ENCODE measurements at regions not wholly inside any gene's neighbourhood (a gene's known extent, or its start where the extent isn't known, plus 50 kb on each side); places are given as distances from the start of the nearest gene placed in this dataset.

GRCh38 chr14:97776890-97777558 lies 979.8 kb downstream of the VRK1 start:
- Mint-ChIP-seq H3K4me3 (ENCODE audit: low read depth) (no peak overlapping the region), H3K36me3 (ENCODE audit: low read depth) (no peaks in the 10 kb centered on the region), H3K9me3 (no peaks in the 10 kb centered on the region), H3K27me3 (ENCODE audit: low read depth) (no peaks in the 10 kb centered on the region), H3K27ac (no peak overlapping the region), H3K4me1 (ENCODE audit: low read depth) (peaks cover 16% of the 10 kb centered on the region)
- DNase-seq (ENCODE audit: low spot score), result no peak
- intact Hi-C loops (cut with micrococcal nuclease), result no loop called here

- Mint-ChIP-seq H3K9me3 (no peaks in the 10 kb centered on the region), H3K4me3 (ENCODE audit: low read depth) (no peak overlapping the region), H3K4me1 (ENCODE audit: low read depth) (peaks cover 16% of the 10 kb centered on the region), H3K36me3 (ENCODE audit: low read depth) (no peaks in the 10 kb centered on the region), H3K27ac (no peak overlapping the region), H3K27me3 (ENCODE audit: low read depth) (no peaks in the 10 kb centered on the region)
- intact Hi-C loops (cut with micrococcal nuclease), result no loop called here
- no peak for DNase-seq (ENCODE audit: low spot score)
Observed at GRCh38 chr14:97777622-97778355, 980.6 kb downstream of the VRK1 start.

GRCh38 chr14:97779140-97779539 lies 982.0 kb downstream of the VRK1 start:
- H3K4me3 Mint-ChIP-seq (ENCODE audit: low read depth), result no peak overlapping the region
- no peak for DNase-seq (ENCODE audit: low spot score)
- intact Hi-C loops (cut with micrococcal nuclease), result no loop called here
- H3K9me3 Mint-ChIP-seq, result no peaks in the 10 kb centered on the region
- H3K36me3 Mint-ChIP-seq (ENCODE audit: low read depth), result no peaks in the 10 kb centered on the region
- no peaks in the 10 kb centered on the region for H3K27me3 Mint-ChIP-seq (ENCODE audit: low read depth)
- peaks cover 17% of the 10 kb centered on the region for H3K4me1 Mint-ChIP-seq (ENCODE audit: low read depth)
- H3K27ac Mint-ChIP-seq, result no peak overlapping the region

GRCh38 chr14:97780804-97781203 lies 983.6 kb downstream of the VRK1 start:
- H3K4me3 Mint-ChIP-seq (ENCODE audit: low read depth), result no peak overlapping the region
- H3K4me1 Mint-ChIP-seq (ENCODE audit: low read depth), result peaks cover 31% of the 10 kb centered on the region
- intact Hi-C loops (cut with micrococcal nuclease), result no loop called here

GRCh38 chr14:97781961-97782360 lies 984.8 kb downstream of the VRK1 start:
- Mint-ChIP-seq H3K4me3 (ENCODE audit: low read depth) (no peak overlapping the region), H3K27ac (no peak overlapping the region), H3K4me1 (ENCODE audit: low read depth) (peaks cover 35% of the 10 kb centered on the region), H3K9me3 (no peaks in the 10 kb centered on the region), H3K27me3 (ENCODE audit: low read depth) (no peaks in the 10 kb centered on the region), H3K36me3 (ENCODE audit: low read depth) (no peaks in the 10 kb centered on the region)
- no peak for DNase-seq (ENCODE audit: low spot score)
- intact Hi-C loops (cut with micrococcal nuclease), result no loop called here

More at GRCh38 chr14:97780804-97781203, 983.6 kb downstream of the VRK1 start:
- H3K27me3 Mint-ChIP-seq (ENCODE audit: low read depth), result no peaks in the 10 kb centered on the region
- H3K9me3 Mint-ChIP-seq, result no peaks in the 10 kb centered on the region
- H3K36me3 Mint-ChIP-seq (ENCODE audit: low read depth), result no peaks in the 10 kb centered on the region
- DNase-seq (ENCODE audit: low spot score), result no peak
- H3K27ac Mint-ChIP-seq, result no peak overlapping the region

- no peak for DNase-seq (ENCODE audit: low spot score)
- Mint-ChIP-seq H3K36me3 (ENCODE audit: low read depth) (no peaks in the 10 kb centered on the region), H3K9me3 (no peaks in the 10 kb centered on the region), H3K27me3 (ENCODE audit: low read depth) (no peaks in the 10 kb centered on the region), H3K4me3 (ENCODE audit: low read depth) (no peak overlapping the region), H3K4me1 (ENCODE audit: low read depth) (peaks cover 27% of the 10 kb centered on the region), H3K27ac (no peak overlapping the region)
- intact Hi-C loops (cut with micrococcal nuclease), result no loop called here
Observed at GRCh38 chr14:97782871-97783414, 985.8 kb downstream of the VRK1 start.

- Mint-ChIP-seq H3K27ac (no peak overlapping the region), H3K27me3 (ENCODE audit: low read depth) (no peaks in the 10 kb centered on the region), H3K36me3 (ENCODE audit: low read depth) (no peaks in the 10 kb centered on the region), H3K4me3 (ENCODE audit: low read depth) (no peak overlapping the region), H3K4me1 (ENCODE audit: low read depth) (peaks cover 27% of the 10 kb centered on the region), H3K9me3 (no peaks in the 10 kb centered on the region)
- DNase-seq (ENCODE audit: low spot score), result no peak
- intact Hi-C loops (cut with micrococcal nuclease), result loop anchor here (5.0 kb wide), 2 partner anchors 63 to 168 kb away; no protein-coding TSS in a partner anchor
Observed at GRCh38 chr14:97785495-97785894, 988.3 kb downstream of the VRK1 start.

GRCh38 chr14:97788364-97788763 lies 991.2 kb downstream of the VRK1 start:
- Mint-ChIP-seq H3K27me3 (ENCODE audit: low read depth) (no peaks in the 10 kb centered on the region), H3K9me3 (no peaks in the 10 kb centered on the region), H3K4me1 (ENCODE audit: low read depth) (peaks cover 27% of the 10 kb centered on the region), H3K27ac (no peak overlapping the region), H3K4me3 (ENCODE audit: low read depth) (no peak overlapping the region), H3K36me3 (ENCODE audit: low read depth) (no peaks in the 10 kb centered on the region)
- no peak for DNase-seq (ENCODE audit: low spot score)
- intact Hi-C loops (cut with micrococcal nuclease), result loop anchor here (5.0 kb wide), 2 partner anchors 66 to 171 kb away; no protein-coding TSS in a partner anchor

GRCh38 chr14:97788846-97789526 lies 991.8 kb downstream of the VRK1 start:
- no peaks in the 10 kb centered on the region for H3K27me3 Mint-ChIP-seq (ENCODE audit: low read depth)
- H3K9me3 Mint-ChIP-seq, result no peaks in the 10 kb centered on the region
- H3K36me3 Mint-ChIP-seq (ENCODE audit: low read depth), result no peaks in the 10 kb centered on the region
- no peak for DNase-seq (ENCODE audit: low spot score)
- H3K27ac Mint-ChIP-seq, result no peak overlapping the region
- H3K4me1 Mint-ChIP-seq (ENCODE audit: low read depth), result peaks cover 27% of the 10 kb centered on the region
- intact Hi-C loops (cut with micrococcal nuclease), result loop anchor here (5.0 kb wide), 2 partner anchors 67 to 172 kb away; no protein-coding TSS in a partner anchor
- no peak overlapping the region for H3K4me3 Mint-ChIP-seq (ENCODE audit: low read depth)

- Mint-ChIP-seq H3K36me3 (ENCODE audit: low read depth) (no peaks in the 10 kb centered on the region), H3K27me3 (ENCODE audit: low read depth) (no peaks in the 10 kb centered on the region)
Observed at GRCh38 chr14:97791072-97791471, 993.9 kb downstream of the VRK1 start.

GRCh38 chr14:97791906-97792305 lies 994.7 kb downstream of the VRK1 start:
- Mint-ChIP-seq H3K27ac (no peak overlapping the region), H3K9me3 (no peaks in the 10 kb centered on the region)
- intact Hi-C loops (cut with micrococcal nuclease), result no loop called here

More at GRCh38 chr14:97791072-97791471, 993.9 kb downstream of the VRK1 start:
- intact Hi-C loops (cut with micrococcal nuclease), result no loop called here
- H3K4me3 Mint-ChIP-seq (ENCODE audit: low read depth), result no peak overlapping the region
- H3K27ac Mint-ChIP-seq, result no peak overlapping the region
- no peaks in the 10 kb centered on the region for H3K9me3 Mint-ChIP-seq
- H3K4me1 Mint-ChIP-seq (ENCODE audit: low read depth), result peaks cover 11% of the 10 kb centered on the region
- DNase-seq (ENCODE audit: low spot score), result no peak

GRCh38 chr14:97796511-97796910 lies 999.3 kb downstream of the VRK1 start:
- Mint-ChIP-seq H3K4me1 (ENCODE audit: low read depth) (peaks cover 11% of the 10 kb centered on the region), H3K27ac (no peak overlapping the region), H3K27me3 (ENCODE audit: low read depth) (no peaks in the 10 kb centered on the region), H3K9me3 (no peaks in the 10 kb centered on the region), H3K4me3 (ENCODE audit: low read depth) (no peak overlapping the region), H3K36me3 (ENCODE audit: low read depth) (no peaks in the 10 kb centered on the region)
- no peak for DNase-seq (ENCODE audit: low spot score)
- intact Hi-C loops (cut with micrococcal nuclease), result no loop called here

More at GRCh38 chr14:97791906-97792305, 994.7 kb downstream of the VRK1 start:
- no peaks in the 10 kb centered on the region for H3K27me3 Mint-ChIP-seq (ENCODE audit: low read depth)
- H3K36me3 Mint-ChIP-seq (ENCODE audit: low read depth), result no peaks in the 10 kb centered on the region
- no peak overlapping the region for H3K4me3 Mint-ChIP-seq (ENCODE audit: low read depth)
- no peak for DNase-seq (ENCODE audit: low spot score)
- peaks cover 8% of the 10 kb centered on the region for H3K4me1 Mint-ChIP-seq (ENCODE audit: low read depth)
